HG03469 (cell line): ENCODE measurements at regions not wholly inside any gene's neighbourhood (a gene's known extent, or its start where the extent isn't known, plus 50 kb on each side); places are given as distances from the start of the nearest gene placed in this dataset.
"Not testable (repeated sequence)": the region's sequence is repeated elsewhere in the genome, so short reads cannot be mapped to it uniquely, and the experiment has no call there.

Source experiments
- ATAC-seq: cut with Tn5 transposase; IDR thresholded peaks from one replicate; pipeline ENCODE4 v1.9.1; 2021; ENCODE audit warnings: mild to moderate bottlenecking, moderate library complexity, moderate number of reproducible peaks; ENCODE audit not compliant: unreplicated experiment

GRCh38 chr3:104043001-104043543 lies 1323.6 kb upstream of the ALCAM start:
- not testable (repeated sequence) for ATAC-seq

GRCh38 chr3:104044002-104044401 lies 1322.7 kb upstream of the ALCAM start:
- ATAC-seq, result no peak

DNA sequence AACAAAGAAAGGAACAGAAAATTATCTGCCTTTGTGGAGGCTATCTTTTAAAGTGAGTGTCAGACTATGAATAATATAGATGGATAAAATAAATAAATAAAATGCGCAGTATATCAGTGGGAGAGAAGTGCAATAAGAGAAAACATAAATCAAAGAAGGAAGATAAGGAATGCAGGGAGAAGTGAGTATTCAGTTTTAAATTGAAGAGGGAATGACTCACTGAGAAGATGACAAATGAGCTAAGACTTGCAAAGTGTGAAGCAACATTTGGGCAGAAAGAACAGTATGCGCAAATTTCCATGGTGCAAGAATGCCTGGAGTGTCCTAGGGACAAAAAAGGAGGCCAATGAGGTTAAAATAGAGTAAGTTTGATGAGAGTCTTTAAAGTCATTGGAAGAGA lies 1300.1 kb upstream of the ALCAM start:
- no peak for ATAC-seq

- no peak for ATAC-seq
These were observed 1297.6 kb upstream of the ALCAM start for GRCh38 chr3:104069114-104069513.

DNA sequence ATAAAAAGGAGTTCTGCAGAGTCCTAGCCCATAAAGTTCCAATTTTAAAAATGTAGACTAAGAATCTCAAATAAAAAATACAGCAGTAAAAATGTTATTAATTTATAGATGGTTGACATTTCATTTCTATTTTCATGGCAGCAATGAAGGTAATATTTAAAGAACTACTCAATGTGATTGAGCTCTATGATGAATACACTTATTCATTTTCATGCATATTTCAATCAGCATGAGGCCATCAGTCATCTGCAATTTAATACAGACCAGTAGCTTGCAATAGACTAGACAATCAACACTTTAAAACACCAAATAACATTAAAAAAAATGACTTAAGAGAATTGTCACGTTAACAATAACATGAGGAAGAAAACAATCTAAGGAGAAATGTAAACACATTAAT lies 1295.8 kb upstream of the ALCAM start:
- ATAC-seq, result no peak

DNA sequence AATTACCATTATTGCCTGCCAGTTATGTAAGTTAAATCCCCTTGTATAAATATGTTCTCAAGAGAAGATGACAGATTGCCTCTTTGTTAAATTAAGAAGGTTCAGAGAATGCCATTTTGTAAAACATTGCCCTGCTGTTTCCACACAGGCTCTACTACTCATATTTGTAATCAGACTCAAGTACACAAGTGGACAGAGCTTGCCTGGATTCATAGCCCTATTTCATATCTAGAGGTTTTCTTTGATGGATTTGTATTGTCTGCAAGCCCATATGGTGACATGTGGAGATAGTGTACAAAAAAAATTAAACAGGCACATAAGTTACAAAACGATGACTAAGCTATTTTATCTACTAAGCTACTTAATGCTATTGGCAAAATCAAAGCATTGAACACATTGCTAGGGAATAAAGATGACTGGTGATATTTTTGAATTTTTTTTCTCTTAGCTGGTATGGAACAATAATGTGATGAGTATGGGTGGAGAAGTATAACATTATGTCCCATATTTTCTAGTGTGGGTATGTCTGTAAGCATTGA lies 1286.6 kb upstream of the ALCAM start:
- no peak for ATAC-seq

GRCh38 chr3:104088738-104089137 lies 1278.0 kb upstream of the ALCAM start:
- no peak for ATAC-seq

GRCh38 chr3:104089987-104090386 lies 1276.7 kb upstream of the ALCAM start:
- not testable (repeated sequence) for ATAC-seq

DNA sequence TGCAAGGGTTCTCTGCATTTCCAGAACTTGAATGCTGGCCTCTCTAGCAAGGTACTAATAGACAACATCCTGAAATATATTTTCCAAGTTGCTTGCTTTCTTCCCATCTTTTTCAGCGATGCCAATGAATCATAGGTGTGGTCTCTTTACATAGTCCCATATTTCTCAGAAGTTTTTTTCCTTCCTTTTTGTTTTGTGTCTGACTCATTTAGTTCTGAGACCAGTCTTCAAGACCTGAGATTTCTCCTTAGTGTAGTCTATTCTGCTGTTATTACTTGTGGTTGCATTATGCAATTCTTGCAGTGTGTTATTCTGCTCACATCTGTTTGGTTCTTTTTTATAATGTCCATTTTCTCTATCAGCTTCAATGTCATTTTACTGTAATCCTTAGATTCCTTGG lies 1265.0 kb upstream of the ALCAM start:
- no peak for ATAC-seq

DNA sequence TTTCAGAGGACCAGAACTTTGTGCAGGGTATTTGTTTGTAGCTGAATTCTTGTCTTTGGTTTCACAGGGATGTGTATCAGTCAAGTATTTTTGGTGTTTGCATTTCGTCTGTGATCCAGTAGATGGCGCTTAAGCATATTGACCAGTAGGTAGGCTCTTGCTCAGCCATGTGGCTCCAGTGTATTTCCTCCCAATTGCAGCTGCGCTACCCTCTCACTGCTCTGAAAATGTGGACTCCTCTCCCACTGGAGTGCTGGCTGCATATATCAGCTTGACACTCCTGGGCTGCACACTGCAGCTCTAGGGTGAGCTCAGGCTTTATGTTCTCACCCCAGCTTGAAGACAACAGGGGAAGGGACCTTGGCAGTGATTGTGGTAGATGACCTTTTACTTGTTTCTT lies 1264.3 kb upstream of the ALCAM start:
- ATAC-seq, result peak; percentile 96

- no peak for ATAC-seq
These were observed 1260.4 kb upstream of the ALCAM start for GRCh38 chr3:104106276-104106675.

DNA sequence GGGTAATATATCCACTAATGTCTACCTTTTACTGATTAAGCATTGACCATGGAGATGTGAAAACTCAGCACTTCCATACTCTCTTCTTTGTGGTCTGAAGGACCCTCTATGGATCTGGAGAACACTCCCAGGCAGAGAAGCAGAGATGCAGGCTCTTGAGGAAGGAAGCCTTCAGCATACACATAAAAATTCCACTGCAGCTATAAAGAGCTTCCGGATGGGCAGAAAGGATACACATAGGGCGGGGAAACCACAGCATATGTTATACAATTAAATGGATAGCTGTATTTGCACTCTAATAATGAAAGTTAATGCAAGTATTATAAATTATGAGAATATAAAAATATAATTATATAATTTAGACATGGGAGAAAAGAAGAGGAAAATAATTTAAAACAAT lies 1258.2 kb upstream of the ALCAM start:
- no peak for ATAC-seq

DNA sequence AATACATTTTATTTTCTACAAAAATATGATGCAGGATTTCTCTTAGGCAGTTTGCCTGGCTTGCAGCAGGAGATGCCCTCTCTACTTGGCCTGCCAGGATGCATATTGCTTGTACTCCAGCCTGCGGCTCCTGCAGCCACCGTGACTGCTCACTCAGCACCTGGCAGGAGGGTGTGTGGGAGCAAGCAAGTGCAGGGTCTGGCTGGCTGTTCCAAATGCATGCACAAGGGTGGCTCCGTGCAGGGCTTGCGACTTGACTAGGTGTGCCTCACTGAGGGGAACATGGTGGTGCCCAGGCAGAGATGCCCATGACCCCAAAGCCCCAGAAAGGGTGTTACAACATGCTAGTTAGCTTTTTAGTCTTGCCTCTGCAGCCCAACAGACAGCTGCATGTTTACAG lies 1240.2 kb upstream of the ALCAM start:
- no peak for ATAC-seq

GRCh38 chr3:104126864-104127553 lies 1239.7 kb upstream of the ALCAM start:
- no peak for ATAC-seq

DNA sequence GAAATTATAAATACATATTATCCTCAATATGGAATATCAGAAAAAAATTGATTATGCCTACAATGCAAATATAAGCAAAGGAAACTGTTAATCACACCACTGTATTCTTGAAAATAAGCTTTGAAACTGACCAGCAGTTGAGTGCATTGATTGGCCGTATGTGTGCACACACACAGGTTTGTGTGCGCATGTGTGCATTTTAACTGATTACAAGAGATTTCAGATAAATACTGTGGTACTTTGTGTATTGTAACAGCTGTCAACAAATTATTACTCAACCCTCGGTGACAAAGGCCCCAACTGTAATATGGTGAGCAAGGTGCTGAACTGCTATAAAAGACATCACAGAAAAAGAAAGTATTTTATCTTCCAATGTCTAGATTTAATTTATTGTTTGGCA lies 1238.9 kb upstream of the ALCAM start:
- ATAC-seq, result no peak

GRCh38 chr3:104132566-104133403 lies 1233.9 kb upstream of the ALCAM start:
- no peak for ATAC-seq

- no peak for ATAC-seq
These were observed 1233.1 kb upstream of the ALCAM start for GRCh38 chr3:104133630-104134029.

DNA sequence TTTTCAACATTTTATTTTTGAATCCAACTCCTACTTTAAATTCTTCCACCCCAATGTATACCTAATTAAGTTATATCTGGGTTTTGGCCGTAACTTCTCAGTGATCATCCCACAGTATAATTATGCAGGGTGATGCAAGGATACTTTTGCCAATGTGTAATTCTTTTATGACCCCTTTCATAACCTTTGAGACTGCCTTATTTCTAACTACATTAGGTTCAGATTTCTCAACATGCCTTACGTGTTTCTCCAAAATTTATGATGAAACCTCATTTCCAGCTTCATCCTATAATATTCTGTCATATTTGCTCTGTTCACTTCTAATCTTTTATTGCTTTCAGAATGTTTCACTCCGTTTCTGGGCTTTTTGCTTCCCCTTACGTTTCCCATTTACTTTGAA lies 1229.6 kb upstream of the ALCAM start:
- ATAC-seq, result no peak

DNA sequence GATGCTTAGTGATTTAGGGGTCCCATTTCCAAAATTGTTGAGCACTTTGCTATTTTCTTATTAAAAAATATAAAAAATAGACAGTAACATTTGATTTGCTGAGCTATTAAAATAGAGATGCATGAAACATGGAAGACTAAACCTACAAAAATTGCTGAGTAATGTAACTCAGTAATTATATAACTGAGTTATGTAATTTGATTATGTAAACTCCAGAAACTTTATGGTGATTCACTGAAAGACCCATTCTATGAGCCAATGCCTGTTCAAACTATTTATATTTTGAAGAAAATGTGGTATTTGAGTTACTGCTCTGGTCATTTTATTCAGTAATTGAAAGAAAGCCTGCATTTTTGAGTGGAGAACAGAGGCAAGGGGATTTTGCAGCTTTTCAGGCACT lies 1221.5 kb upstream of the ALCAM start:
- no peak for ATAC-seq

DNA sequence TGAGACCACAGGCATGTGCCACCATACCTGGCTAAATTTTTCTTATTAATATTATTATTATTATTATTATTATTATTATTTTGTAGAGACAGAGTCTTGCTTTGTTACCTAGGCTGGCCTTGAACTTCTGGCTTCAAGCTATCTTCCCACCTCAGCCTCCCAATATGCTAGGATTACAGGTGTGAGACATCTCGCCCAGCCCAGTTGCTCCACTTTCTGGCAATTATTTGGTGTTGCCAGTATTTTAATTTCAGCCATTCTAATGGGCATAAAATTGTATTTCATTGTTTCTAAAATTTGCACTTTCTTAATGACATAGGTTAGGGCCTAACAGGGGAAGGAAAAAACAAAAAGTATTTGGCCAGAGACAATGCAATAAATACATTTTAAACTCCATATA lies 1217.6 kb upstream of the ALCAM start:
- no peak for ATAC-seq

- ATAC-seq, result no peak
These were observed 1216.0 kb upstream of the ALCAM start for GRCh38 chr3:104150724-104151123.

DNA sequence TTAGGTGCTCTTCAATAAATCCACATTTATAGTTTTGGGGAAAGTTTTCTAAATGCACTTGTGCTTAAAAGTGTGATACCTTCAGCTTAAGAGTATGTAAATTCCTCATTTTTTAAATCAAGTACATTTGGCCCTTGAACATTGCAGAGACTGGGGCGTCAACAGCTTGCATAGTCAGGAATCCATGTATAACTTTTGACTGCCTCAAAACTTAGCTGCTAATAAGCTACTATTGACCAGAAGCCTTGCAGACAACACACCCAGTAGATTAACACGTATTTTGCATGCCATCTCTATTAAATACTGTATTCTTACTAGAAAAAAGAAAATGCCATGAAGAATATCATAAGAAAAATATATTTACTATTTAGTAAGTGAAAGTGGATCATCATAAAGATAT lies 1211.8 kb upstream of the ALCAM start:
- ATAC-seq, result no peak
